GM18909 (cell line): ENCODE measurements at regions not wholly inside any gene's neighbourhood (a gene's known extent, or its start where the extent isn't known, plus 50 kb on each side); places are given as distances from the start of the nearest gene placed in this dataset.
A peak's percentile ranks its signal among the peaks of the same experiment; 100 is the strongest.

Experiments
- ATAC-seq: cut with Tn5 transposase; IDR thresholded peaks from one replicate; pipeline ENCODE4 v1.9.1; 2021; ENCODE audit warnings: mild to moderate bottlenecking; ENCODE audit not compliant: unreplicated experiment, poor library complexity

DNA sequence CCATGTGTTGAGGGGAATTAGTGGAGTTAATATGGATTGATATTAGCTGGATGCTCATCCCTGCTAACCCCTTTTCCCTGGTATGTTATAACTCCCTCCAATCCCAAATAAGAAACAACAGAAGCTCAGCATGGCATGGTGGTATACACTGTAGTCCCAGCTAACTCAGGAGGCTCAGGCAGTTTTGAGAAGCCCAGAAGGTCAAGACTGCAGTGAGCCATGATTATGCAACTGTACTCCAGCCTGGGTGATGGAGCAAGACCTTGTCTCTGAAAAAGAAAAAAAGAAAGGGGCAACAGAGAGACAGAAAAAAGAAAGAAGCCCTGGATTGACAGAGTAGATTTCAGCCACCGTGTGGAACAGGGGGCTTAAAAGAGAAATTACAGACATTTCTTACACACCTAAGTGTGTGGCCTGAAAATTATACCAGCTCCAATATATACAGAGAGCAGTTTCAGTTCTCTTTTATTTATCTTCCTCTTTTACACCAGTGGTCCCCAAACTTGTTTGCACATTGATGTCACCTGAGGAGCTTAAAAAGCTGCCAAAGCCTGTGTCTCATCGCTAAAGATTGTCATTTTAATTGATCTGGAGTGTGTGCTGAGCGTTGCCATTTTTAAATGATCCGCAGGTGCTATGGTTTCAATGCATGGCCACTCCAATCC lies 203.6 kb downstream of the UBE2E3 start:
- ATAC-seq, result peak; percentile 99

DNA sequence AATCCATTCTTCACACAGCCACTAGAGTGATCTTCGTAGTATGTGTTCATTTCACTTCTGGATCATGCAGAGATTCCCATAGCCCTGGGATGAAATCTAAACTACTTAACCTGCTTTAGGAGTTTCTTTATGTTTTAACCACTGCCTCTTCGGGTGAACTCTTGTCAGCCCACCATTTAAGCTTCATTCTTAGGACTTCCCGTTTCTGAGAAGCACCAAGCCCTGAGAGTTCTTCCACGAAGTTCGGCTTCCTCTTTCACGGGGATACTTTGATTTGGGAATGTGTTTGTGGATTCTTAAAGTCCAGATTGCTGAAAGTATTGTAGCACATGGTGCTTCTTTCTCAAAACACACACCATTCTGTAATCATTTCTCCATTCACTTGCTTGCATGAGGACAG lies 205.0 kb downstream of the UBE2E3 start:
- ATAC-seq, result no peak

DNA sequence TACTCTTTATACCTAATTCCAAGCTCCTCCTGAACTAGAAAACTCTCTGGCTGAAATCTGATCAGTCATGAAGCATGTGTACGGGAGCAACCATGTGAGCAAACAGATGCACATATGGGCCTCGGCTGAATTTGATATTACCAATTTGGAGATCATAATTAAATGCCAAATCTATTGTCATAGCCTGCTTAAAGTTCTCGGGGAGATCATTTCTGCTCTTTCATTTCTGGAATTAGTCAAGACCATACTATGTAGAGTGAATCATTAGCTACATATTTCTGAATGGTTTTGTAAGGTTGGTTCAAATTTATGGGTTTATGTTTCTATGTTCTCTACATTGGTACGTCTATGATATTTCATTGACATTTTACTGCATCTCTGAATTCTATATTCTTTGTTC lies 205.5 kb downstream of the UBE2E3 start:
- ATAC-seq, result no peak

DNA sequence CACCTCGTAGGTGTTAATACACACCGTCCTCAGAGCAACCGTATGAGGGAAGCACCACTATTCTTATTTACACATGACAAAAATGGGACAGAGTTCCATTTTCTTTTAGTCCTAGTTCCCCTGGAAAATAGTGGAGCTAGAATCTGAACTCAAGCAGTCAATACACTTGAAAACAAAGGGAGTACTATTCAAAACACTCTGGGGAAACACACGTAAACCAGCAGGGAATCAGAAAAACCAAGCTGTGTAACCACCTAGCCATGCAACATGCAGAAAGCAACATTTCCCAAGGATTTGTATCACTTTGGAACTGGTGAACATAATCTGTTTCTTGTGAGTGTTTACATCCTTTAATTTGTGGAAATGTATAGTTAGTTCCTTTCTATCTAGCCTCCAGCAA lies 208.2 kb downstream of the UBE2E3 start:
- no peak for ATAC-seq

DNA sequence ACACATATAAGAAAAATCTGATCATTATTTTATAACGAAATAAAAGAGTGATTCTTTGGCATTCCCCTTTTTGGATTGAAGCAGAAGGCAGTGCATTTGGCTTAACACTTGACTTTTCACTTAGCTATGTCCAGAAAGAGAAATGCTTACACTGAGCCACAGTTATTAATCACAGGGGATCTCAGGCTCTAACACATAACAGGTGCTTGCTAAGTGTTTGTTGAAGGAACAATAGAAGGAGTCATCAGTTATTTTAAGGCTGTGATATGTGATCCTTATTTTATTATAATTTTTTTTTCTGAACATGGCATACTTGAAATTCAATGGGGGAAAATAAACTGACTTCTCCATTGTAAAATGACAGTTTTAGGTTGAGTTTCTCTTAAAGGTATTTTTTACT lies 209.5 kb downstream of the UBE2E3 start:
- ATAC-seq, result no peak

DNA sequence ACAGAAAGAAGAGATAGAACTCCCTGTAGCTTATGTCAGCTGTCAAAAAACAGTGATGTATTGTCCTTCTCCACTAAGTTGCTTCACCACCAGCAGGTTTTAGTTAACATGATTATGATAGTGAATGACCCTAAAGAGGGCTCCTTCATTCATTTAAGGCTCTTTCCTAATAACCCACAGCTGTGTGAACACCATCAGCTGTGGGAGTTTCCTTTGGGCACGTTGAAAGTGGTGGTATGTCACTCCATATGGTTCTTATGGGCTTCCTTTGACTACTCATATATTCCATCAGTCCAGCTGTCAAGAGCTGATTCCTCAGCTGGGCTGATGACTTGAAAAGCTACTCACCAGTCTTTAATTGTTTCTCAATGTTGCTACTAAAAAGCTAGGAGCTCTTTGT lies 210.3 kb downstream of the UBE2E3 start:
- ATAC-seq, result no peak

DNA sequence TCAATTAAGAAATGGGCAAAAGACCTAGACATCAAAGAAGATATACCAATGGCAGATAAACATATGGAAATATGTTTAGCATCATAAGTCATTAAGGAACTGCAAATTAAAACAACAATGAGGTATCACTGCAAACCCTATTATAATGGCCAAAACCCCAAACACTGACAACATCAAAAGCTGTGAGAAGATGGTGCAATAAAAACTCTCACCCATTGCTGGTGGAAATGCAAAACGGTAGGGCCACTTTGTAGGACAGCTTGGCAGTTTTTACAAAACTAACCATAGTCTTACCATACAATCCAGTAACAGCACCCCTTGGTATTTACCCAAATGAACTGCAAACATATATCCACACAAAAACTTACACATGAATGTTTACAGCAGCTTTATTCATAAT lies 213.1 kb downstream of the UBE2E3 start:
- no peak for ATAC-seq

DNA sequence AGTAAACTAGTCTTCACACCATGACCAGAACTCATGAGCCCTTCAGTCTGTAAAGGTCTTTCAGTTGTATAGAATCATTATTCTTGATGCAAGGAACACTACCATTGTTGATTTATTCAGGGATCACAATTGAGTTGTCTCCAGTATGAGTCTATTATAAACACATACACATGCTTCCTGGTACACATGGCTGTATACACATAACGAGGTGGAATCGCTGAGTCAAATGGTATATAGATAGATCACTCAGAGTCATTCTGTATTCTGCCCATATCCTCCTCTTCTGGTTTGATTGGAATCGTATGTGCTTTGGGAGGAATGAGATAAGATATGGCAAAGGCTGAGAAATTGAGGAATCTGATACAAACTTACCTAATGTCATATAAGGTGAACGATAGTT lies 216.0 kb downstream of the UBE2E3 start:
- no peak for ATAC-seq

DNA sequence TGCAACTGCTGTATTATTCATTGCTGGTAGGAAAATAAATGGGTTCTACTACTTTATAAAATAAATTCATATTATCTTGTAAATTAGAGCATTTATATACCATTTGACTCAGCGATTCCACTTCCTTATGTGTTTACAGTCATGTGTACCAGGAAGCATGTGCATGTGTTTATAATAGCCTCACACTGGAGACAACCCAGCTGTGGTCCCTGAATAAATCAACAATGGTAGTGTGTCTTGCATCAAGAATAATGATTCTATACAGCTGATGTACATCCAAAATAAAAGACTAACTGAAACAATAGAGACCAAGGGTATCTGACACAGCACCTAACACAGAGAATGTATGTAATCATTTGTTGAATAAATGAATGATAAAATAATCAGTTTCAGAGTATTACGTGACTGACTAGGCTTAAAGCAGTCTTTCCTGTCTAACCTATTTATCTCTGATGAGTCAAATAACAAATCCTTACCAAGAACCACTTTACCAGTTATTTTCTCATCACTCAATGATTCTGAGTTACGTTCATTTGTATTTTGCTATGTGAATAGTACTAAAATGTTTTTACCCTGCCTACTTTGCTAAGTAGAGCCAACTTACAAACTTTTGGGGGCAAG lies 216.8 kb downstream of the UBE2E3 start:
- no peak for ATAC-seq

DNA sequence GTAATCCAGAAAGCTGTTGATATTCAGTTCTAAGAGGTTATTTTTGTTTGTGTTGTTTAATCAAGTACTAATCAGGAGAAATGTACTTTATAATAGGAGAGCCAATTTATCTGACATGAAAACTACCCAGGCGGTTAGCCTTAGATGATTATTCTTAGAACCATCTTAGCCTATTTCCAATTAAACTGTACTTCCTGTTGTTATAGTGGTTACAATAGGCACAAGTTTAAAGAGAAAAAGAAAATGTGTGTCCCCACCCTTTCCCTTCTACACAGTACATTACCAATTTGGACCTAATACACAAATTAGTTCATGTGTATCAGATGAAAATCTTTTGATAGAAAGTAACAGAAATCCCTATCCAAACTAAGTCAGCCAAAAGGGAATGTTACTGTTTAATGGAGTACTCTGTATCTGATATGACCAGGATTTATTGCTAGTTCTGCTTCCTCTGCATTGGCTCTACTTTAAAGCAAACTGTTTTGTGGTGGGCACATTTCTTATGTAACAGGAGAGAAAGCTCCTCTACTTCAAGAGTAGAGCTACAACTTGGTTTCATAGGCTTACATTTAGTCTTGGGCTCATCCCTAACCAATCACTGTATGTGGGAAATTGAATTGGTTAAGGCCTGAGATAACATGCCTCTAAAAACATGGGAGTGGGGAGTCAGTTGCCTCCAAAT lies 217.9 kb downstream of the UBE2E3 start:
- no peak for ATAC-seq

DNA sequence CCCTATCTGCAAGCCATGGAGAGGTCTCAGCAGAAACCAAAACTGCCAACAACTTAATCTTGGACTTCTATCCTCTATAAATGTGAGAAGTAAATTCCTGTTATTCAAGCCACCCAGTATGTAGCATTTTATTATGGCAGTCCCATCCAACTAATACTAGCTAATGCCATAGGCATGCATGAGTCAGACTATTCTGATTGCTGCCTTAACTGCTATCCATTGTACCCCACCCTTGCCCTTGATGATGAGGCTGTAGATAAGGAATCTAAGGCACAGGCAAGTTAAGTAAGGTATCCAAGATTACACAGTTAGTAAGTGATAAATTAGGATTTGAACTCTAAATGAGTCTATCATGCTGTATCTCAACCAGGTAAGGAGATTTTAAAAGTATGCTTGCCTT lies 223.0 kb downstream of the UBE2E3 start:
- no peak for ATAC-seq

DNA sequence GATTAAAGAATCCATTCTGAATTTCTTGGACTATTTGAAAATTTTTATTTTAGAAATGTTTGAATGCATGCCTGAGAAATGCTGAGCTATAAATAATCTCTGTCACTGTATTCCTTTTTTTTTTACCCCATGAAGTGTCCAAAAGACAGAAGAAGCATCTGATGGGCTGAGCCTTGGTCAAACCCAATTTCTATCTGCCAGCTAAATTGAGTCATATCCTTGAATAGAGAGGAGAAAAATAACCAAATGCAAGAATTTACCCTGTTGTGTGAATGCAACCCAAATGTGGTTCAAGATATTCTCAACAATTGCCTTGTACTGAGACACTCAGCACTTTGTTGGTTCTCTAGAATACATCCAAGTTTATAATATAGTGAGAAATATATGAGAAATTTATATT lies 223.5 kb downstream of the UBE2E3 start:
- no peak for ATAC-seq

DNA sequence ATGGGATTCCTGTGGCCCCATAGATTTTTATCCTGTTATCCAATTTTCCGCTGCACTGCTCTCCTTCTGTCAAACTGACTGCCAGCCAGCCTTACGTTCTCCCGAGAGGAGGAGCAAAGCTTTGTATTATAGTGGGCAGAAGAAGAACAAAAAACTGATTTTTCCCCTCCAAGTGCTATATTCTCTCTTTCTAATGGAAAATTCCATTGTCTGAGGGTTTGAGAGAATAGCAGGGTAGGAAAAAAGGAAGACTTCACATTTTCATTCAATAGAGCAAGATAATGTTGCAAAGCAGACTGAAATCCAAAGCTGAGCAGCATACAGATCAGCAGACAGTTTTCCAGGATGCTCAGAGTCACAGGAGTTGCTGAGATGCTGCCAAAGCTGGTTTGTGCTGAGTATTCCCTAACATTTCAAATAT lies 238.0 kb downstream of the UBE2E3 start:
- ATAC-seq, result no peak

DNA sequence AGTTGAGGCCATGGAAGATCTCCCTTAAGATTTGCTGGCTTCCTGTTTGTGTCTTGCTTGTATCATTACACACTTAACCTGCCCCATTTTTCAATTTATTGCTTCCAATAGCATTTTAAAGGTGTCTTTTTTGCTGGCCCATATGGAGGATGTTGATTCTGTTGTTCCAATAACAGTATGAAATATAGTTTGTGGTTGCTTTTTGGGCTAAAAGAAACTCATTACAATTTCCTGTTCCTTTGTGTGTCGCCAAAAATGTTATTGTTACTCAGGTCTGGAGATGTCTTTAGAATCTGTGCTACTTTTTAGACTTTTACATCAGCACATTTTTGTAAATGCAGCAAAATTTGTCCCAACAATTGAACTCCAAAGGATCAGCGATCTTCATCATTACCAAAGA lies 234.0 kb upstream of the ITGA4 start:
- no peak for ATAC-seq

DNA sequence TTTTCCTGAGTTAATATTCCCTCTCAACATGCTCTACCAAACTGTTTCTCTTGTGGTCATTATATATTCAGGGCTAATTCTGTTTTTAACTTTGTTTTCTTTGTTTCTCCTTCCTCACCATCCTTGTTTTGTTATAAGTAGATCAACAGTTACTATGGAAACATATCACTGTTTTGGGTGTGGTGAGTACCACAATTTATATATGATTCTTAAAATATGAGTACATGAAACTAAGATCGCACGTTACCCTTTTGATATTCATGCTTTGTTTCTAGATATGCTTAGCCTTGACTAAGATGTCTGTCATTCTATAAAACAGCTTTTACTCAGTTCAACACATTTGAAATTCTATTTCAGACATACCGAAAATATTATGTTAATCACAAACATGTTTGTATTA lies 232.3 kb upstream of the ITGA4 start:
- no peak for ATAC-seq

DNA sequence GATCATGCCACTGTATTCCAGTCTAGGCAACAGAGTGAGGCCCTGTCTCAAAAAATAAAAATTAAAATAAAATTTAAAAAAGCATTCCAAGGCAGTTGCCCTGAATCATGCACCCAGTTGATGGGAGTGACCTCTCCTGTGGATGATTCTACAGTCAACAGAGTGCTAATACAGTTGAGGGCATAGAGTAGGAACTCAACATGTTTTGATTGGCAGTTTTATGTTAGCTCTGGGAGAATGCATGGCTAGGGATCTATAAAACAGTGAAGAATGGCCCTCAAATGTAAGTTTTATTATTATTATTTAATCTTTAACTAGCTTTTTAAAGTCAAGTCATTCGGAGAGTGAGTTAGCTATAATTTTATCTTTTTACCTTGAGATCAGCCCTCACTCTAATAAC lies 228.5 kb upstream of the ITGA4 start:
- no peak for ATAC-seq

DNA sequence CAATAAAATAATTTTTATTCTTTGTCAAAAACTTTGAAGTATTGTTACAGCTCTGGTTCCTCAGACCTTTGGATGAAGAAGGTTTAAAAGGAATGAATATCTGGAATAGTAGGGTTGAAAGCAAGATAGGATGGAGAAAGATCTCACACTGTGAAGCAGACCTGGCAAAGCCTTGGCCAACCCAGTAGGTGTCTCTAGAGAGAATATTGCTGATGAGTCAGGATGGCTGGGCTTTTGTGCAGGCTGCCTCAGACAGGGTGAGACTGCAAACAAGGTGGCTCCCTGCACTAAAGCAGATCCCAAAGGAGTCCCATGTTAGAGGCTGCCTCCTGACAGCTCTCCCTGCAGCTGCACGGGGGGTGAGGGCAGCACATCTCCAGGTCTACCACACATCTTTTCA lies 226.0 kb upstream of the ITGA4 start:
- ATAC-seq, result no peak

DNA sequence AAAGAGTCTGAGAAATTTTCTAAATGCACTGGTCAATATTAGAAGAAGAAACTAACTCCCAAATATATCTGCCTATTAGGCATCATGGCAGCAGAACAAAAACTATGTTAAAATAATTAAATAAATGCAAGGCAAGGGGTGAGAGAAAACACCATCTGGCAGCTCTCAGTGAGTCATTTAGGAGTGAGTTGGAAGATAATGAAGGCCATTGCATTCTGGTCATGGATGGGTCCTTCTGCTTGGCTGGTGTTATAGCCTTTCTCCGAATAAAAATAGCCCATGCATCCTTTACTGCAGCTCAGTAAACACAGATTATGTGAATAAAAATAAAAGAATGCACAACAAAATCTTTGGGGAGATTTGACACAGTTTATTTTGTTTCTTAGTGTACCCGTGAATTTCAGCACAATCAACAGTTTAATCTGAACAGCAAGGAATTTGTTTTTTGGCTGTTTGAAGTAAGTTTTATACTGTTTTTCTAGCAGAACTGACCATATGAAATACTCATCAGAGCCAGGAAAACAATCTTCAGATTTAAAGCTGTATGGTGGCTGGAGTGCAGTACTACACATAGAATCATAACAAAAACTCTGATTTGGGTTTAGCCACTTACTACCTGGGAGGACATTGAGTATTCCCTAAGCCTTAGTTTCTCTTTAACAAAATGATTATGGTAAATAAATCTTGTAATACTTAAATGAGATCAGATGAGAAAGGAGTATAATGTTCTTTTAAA lies 225.1 kb upstream of the ITGA4 start:
- no peak for ATAC-seq

DNA sequence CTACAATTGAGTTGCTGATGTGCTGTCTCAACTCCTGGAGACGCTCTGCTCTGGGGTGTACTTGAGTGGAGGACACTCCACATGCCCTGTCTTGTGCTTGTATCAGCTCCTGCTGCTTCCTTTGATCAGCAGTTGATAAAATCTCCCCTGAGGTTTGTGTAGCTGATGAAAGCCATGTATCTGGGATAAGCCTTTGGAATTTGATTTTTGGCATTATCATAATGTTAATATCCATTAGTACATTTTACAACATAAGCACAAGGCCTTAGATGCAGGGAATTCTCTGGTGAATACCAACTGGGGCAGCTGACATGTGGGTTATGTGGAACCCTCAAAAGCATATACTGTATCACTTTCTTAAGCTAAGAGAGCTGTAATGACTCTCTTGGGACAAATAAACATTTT lies 222.7 kb upstream of the ITGA4 start:
- ATAC-seq, result no peak

DNA sequence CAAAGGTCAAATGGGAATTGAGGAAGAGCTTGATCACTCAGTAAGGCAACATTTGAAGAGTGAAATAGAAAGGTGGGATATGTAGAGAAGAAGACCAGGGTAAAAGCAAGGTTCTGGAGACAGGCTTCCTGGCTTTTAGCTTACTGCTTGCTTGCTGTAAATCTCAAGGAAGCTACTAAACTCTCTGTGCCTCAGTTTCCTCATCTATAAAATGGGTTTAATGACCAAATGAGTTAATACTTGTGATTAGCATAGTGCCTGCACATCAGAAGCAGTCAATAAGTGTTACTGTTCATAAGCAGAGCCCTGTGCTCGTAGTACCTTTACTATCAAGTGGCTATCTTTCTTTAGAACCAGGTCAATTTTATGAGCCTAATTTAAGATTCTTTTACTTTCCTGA lies 222.2 kb upstream of the ITGA4 start:
- no peak for ATAC-seq
